Type B pancreatic cell (in vitro differentiated cells): ENCODE measurements at regions not wholly inside any gene's neighbourhood (a gene's known extent, or its start where the extent isn't known, plus 50 kb on each side); places are given as distances from the start of the nearest gene placed in this dataset.

Source experiments
- DNase-seq: peaks from one replicate; pipeline ENCODE4 v3.0.0; 2021; ENCODE audit warnings: mixed read lengths; ENCODE audit not compliant: unreplicated experiment; ENCODE audit errors: extremely low spot score
- H3K27ac Mint-ChIP-seq: 2 replicates; pipeline ENCODE4 v1.8.0; 2021; ENCODE audit warnings: mild to moderate bottlenecking, mixed read lengths
- H3K27me3 Mint-ChIP-seq: 2 replicates; pipeline ENCODE4 v1.8.0; 2021; ENCODE audit warnings: mixed read lengths
- H3K36me3 Mint-ChIP-seq: 2 replicates; pipeline ENCODE4 v1.8.0; 2021; ENCODE audit warnings: mixed read lengths
- H3K4me1 Mint-ChIP-seq: one replicate; pipeline ENCODE4 v1.8.0; 2021; ENCODE audit warnings: mixed read lengths; ENCODE audit not compliant: unreplicated experiment
- H3K4me3 Mint-ChIP-seq: 2 replicates; pipeline ENCODE4 v1.8.0; 2021; ENCODE audit warnings: mild to moderate bottlenecking, mixed read lengths
- H3K9me3 Mint-ChIP-seq: 2 replicates; pipeline ENCODE4 v1.8.0; 2021; ENCODE audit warnings: mixed read lengths
- CTCF ChIP-seq: fragments of 200-600 bp; sonication (generic); conservative IDR thresholded peaks from 2 replicates; pipeline ENCODE4 v1.5.0; 2021; ENCODE audit warnings: antibody characterized with exemption, mild to moderate bottlenecking

GRCh38 chr10:63760034-63760707 lies 239.0 kb downstream of the REEP3 start:
- no peak overlapping the region for H3K4me3 Mint-ChIP-seq
- no peak overlapping the region for H3K27ac Mint-ChIP-seq
- no peaks in the 10 kb centered on the region for H3K4me1 Mint-ChIP-seq
- peaks cover 4% of the 10 kb centered on the region for H3K27me3 Mint-ChIP-seq
- H3K9me3 Mint-ChIP-seq = no peaks in the 10 kb centered on the region
- no peaks in the 10 kb centered on the region for H3K36me3 Mint-ChIP-seq
- no peak for TF ChIP-seq CTCF
- no peak for DNase-seq

GRCh38 chr10:63760708-63761047 lies 239.5 kb downstream of the REEP3 start:
- H3K9me3 Mint-ChIP-seq = no peaks in the 10 kb centered on the region
- H3K27ac Mint-ChIP-seq = no peak overlapping the region
- peaks cover 4% of the 10 kb centered on the region for H3K27me3 Mint-ChIP-seq
- TF ChIP-seq CTCF = no peak
- no peaks in the 10 kb centered on the region for H3K36me3 Mint-ChIP-seq
- DNase-seq = no peak
- H3K4me1 Mint-ChIP-seq = no peaks in the 10 kb centered on the region
- H3K4me3 Mint-ChIP-seq = no peak overlapping the region

GRCh38 chr10:63761243-63761642 lies 240.0 kb downstream of the REEP3 start:
- Mint-ChIP-seq H3K4me3 (no peak overlapping the region), H3K9me3 (no peaks in the 10 kb centered on the region), H3K36me3 (no peaks in the 10 kb centered on the region), H3K27ac (no peak overlapping the region), H3K27me3 (peaks cover 4% of the 10 kb centered on the region), H3K4me1 (peaks cover 2% of the 10 kb centered on the region)
- no peak for TF ChIP-seq CTCF
- no peak for DNase-seq

GRCh38 chr10:63763744-63764143 lies 242.5 kb downstream of the REEP3 start:
- peaks cover 4% of the 10 kb centered on the region for H3K27me3 Mint-ChIP-seq
- no peak overlapping the region for H3K4me3 Mint-ChIP-seq
- H3K27ac Mint-ChIP-seq = no peak overlapping the region
- H3K4me1 Mint-ChIP-seq = peaks cover 16% of the 10 kb centered on the region
- H3K36me3 Mint-ChIP-seq = no peaks in the 10 kb centered on the region
- no peaks in the 10 kb centered on the region for H3K9me3 Mint-ChIP-seq
- DNase-seq = no peak
- no peak for TF ChIP-seq CTCF

GRCh38 chr10:63765126-63765525 lies 243.9 kb downstream of the REEP3 start:
- Mint-ChIP-seq H3K27me3 (no peaks in the 10 kb centered on the region), H3K4me1 (peaks cover 16% of the 10 kb centered on the region)

More at GRCh38 chr10:63765126-63765525, 243.9 kb downstream of the REEP3 start:
- H3K27ac Mint-ChIP-seq = no peak overlapping the region
- DNase-seq = no peak
- no peaks in the 10 kb centered on the region for H3K36me3 Mint-ChIP-seq
- H3K9me3 Mint-ChIP-seq = no peaks in the 10 kb centered on the region
- no peak for TF ChIP-seq CTCF
- H3K4me3 Mint-ChIP-seq = no peak overlapping the region
